ENCODE measurements at regions not wholly inside any gene's neighbourhood (a gene's known extent, or its start where the extent isn't known, plus 50 kb on each side); places are given as distances from the start of the nearest gene placed in this dataset.

DNA sequence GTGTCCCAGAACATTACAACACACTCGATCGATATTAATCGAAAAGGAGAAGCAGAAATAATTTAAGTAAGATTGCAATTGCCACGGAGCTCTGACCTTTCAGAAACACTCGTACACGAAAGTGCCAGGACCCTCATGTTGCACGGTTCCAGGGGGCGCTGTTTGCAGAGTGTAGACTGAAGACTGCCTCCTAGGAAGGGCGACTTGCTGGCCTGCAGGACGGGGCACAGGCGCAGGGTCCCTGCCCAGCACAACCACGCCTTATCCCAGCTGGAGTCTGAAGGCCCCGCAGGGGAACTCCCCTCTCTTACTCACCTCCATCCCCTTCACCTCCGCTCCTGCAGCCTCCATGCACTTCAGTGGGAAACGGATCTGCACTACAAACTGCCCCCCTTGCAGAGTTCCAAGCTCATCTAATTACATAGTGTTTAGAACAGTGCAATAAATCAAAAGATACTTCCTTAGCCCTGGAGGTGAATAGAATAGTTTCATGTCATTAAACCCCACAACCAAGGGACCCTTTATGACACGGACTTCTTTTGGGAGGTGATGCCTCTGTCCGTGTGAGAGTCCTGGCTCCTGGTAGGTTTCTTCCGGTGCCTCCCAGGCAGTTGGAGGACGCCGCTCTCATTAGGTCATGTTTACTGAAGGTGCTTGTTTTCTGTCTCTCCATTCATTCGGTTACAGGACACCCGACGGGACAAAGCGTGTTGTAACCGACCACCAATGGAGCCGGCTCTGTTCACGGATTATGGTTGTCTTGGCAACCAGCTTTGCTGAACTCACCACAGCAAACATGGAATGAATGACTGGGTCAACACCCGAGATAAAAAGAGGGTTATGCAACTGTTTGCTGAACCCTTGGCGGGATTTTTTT, 262.2 kb downstream of the BAMBI start (continued):
- TF ChIP-seq, protein P1, sequence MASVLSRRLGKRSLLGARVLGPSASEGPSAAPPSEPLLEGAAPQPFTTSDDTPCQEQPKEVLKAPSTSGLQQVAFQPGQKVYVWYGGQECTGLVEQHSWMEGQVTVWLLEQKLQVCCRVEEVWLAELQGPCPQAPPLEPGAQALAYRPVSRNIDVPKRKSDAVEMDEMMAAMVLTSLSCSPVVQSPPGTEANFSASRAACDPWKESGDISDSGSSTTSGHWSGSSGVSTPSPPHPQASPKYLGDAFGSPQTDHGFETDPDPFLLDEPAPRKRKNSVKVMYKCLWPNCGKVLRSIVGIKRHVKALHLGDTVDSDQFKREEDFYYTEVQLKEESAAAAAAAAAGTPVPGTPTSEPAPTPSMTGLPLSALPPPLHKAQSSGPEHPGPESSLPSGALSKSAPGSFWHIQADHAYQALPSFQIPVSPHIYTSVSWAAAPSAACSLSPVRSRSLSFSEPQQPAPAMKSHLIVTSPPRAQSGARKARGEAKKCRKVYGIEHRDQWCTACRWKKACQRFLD (CRISPR knock-in tag; IDR thresholded peaks at IDR 0.05) = no peak
- no peak for TF ChIP-seq ZBTB49 (CRISPR knock-in tag; IDR thresholded peaks at IDR 0.05; ENCODE audit: borderline replicate concordance)
- peak; percentile 51; the same call in 1 of the 2 replicates for TF ChIP-seq MYC (IDR thresholded peaks at IDR 0.05; ENCODE audit: low read depth, low read length)
- no peak for TF ChIP-seq MYC (CRISPR knock-in tag; IDR thresholded peaks at IDR 0.05; ENCODE audit: borderline replicate concordance, low read depth)
